ENCODE measurements at regions not wholly inside any gene's neighbourhood (a gene's known extent, or its start where the extent isn't known, plus 50 kb on each side); places are given as distances from the start of the nearest gene placed in this dataset.

GRCh38 chr6:92748131-92748530, 671.2 kb downstream of the EPHA7 start:
- no peak overlapping the region for H3K4me3 Mint-ChIP-seq
- H3K4me1 Mint-ChIP-seq: no peaks in the 10 kb centered on the region
- no peak for TF ChIP-seq CTCF (IDR thresholded peaks at IDR 0.05; ENCODE audit: unreplicated experiment in 3 of 3)
- peaks cover 22% of the 10 kb centered on the region for H3K9me3 Mint-ChIP-seq
- H3K36me3 Mint-ChIP-seq (ENCODE audit: low read depth): peaks cover 9% of the 10 kb centered on the region
- H3K27ac Mint-ChIP-seq: no peak overlapping the region
- H3K27me3 Mint-ChIP-seq (ENCODE audit: low read depth): no peaks in the 10 kb centered on the region

DNA sequence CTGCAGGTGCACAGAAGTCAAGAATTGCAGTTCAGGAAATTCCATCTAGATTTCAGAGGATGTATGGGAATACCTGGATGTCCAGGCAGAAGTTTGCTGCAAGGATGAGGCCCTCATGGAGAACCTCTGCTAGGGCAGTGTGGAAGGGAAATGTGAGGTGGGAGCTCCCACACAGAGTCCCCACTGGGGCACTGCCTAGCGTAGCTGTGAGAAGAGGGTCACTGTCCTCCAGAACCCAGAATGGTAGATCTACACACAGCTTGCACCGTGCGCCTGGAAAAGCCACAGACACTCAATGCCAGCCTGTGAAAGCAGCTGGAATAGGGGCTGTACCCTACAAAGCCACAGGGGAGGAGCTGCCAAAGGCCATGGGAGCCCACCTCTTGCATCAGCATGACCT, 681.4 kb downstream of the EPHA7 start:
- Mint-ChIP-seq H3K4me3 (no peak overlapping the region), H3K36me3 (ENCODE audit: low read depth) (peaks cover 5% of the 10 kb centered on the region), H3K9me3 (peaks cover 17% of the 10 kb centered on the region), H3K27me3 (ENCODE audit: low read depth) (no peaks in the 10 kb centered on the region), H3K4me1 (no peaks in the 10 kb centered on the region), H3K27ac (no peak overlapping the region)
- no peak for TF ChIP-seq CTCF (IDR thresholded peaks at IDR 0.05; ENCODE audit: unreplicated experiment in 3 of 3)

DNA sequence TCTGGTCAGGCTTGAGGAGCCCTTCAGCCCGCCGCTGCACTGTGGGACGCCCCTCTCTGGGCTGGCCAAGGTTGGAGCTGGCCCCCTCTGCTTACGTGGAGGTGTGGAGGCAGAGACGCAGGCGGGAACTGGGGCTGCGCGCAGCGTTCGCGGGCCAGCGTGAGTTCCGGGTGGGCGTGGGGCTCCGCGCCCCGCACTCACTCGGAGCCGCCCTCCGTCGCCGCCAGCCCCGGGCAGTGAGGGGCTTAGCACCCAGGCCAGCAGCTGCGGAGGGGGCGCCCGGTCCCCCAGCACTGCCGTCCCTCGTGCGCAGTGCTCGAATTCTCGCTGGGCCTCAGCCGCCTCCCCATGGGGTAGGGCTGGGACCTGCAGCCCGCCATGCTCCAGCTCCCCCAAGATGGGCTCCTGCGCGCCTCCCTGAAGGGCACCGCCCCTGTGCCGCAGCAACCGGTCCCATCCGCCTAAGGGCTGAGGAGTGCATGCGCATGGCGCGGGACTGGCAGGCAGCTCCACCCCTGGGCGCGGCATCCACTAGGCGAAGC, 695.9 kb downstream of the EPHA7 start:
- no peak for TF ChIP-seq CTCF (IDR thresholded peaks at IDR 0.05; ENCODE audit: unreplicated experiment in 3 of 3)
- no peak overlapping the region for H3K27ac Mint-ChIP-seq

GRCh38 chr6:92719773-92720172, 699.6 kb downstream of the EPHA7 start:
- peaks cover 7% of the 10 kb centered on the region for H3K9me3 Mint-ChIP-seq
- H3K27ac Mint-ChIP-seq: no peak overlapping the region
- no peak overlapping the region for H3K4me3 Mint-ChIP-seq
- H3K27me3 Mint-ChIP-seq (ENCODE audit: low read depth): no peaks in the 10 kb centered on the region
- H3K4me1 Mint-ChIP-seq: no peaks in the 10 kb centered on the region
- no peaks in the 10 kb centered on the region for H3K36me3 Mint-ChIP-seq (ENCODE audit: low read depth)
- TF ChIP-seq CTCF (IDR thresholded peaks at IDR 0.05; ENCODE audit: unreplicated experiment in 3 of 3): no peak

More for the DNA sequence above, 695.9 kb downstream of the EPHA7 start:
- Mint-ChIP-seq H3K27me3 (ENCODE audit: low read depth) (no peaks in the 10 kb centered on the region), H3K4me3 (no peak overlapping the region), H3K9me3 (peaks cover 7% of the 10 kb centered on the region), H3K36me3 (ENCODE audit: low read depth) (no peaks in the 10 kb centered on the region), H3K4me1 (no peaks in the 10 kb centered on the region)

- H3K36me3 Mint-ChIP-seq (ENCODE audit: low read depth): no peaks in the 10 kb centered on the region
- no peaks in the 10 kb centered on the region for H3K4me1 Mint-ChIP-seq
- no peak for TF ChIP-seq CTCF (IDR thresholded peaks at IDR 0.05; ENCODE audit: unreplicated experiment in 3 of 3)
- peaks cover 4% of the 10 kb centered on the region for H3K9me3 Mint-ChIP-seq
- no peaks in the 10 kb centered on the region for H3K27me3 Mint-ChIP-seq (ENCODE audit: low read depth)
- H3K4me3 Mint-ChIP-seq: no peak overlapping the region
- H3K27ac Mint-ChIP-seq: no peak overlapping the region
These were observed 702.7 kb downstream of the EPHA7 start for GRCh38 chr6:92716638-92717037.

DNA sequence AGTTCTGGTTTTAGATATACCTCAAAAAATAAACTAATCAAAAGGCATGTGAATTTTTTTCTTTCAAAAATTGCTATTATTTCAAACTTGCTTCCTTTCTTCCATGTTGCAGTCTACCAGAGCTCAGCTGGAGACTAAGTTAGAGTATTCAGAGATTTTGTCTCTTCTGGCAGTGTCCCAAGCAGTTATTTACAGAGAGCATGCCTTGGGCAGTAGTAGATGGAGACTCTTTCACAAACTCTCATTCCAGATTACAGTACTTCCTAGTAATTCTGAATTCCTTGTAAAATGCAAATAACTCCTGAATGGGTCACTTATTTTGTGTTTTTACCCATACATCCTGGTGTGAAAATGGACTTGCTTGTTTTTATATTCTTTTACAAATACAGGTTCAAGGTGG, 703.4 kb downstream of the EPHA7 start:
- Mint-ChIP-seq H3K36me3 (ENCODE audit: low read depth) (no peaks in the 10 kb centered on the region), H3K4me3 (no peak overlapping the region), H3K27me3 (ENCODE audit: low read depth) (no peaks in the 10 kb centered on the region), H3K9me3 (peaks cover 4% of the 10 kb centered on the region), H3K4me1 (no peaks in the 10 kb centered on the region), H3K27ac (no peak overlapping the region)
- no peak for TF ChIP-seq CTCF (IDR thresholded peaks at IDR 0.05; ENCODE audit: unreplicated experiment in 3 of 3)

Data from nephron (organoid).